Stromal cell of bone marrow (primary cell): ENCODE measurements at regions not wholly inside any gene's neighbourhood (a gene's known extent, or its start where the extent isn't known, plus 50 kb on each side); places are given as distances from the start of the nearest gene placed in this dataset.
"Not testable (repeated sequence)": the region's sequence is repeated elsewhere in the genome, so short reads cannot be mapped to it uniquely, and the experiment has no call there.

Experiments used
- DNase-seq: peaks from one replicate; pipeline ENCODE4 v3.0.0-alpha.2; 2012; ENCODE audit warnings: low read depth

GRCh38 chr20:28562510-28562898 lies 2695.0 kb upstream of the DEFB115 start:
- DNase-seq = peak; percentile 56

- peak; percentile 58 for DNase-seq
These were observed 2694.5 kb upstream of the DEFB115 start for GRCh38 chr20:28562899-28563521.

DNA sequence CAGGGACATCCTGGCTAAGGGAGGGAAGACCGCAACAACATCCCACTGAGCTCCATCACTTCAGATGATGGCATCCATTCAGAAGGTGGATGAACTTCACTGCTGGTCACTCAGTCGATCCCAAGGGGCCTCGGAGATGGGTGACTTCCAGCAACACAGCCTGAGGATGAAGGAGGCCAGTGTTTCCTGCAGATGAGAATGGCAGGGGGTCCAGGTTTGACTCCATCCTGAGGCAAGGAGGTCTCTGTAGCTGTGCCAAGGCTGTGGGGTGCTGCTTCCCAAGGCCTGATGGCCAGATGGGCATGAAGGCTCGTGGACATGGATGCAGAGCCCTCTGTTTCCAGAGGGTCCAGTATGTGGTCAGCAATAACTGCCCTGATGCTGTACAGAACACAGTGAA lies 2693.4 kb upstream of the DEFB115 start:
- DNase-seq = not testable (repeated sequence)

DNA sequence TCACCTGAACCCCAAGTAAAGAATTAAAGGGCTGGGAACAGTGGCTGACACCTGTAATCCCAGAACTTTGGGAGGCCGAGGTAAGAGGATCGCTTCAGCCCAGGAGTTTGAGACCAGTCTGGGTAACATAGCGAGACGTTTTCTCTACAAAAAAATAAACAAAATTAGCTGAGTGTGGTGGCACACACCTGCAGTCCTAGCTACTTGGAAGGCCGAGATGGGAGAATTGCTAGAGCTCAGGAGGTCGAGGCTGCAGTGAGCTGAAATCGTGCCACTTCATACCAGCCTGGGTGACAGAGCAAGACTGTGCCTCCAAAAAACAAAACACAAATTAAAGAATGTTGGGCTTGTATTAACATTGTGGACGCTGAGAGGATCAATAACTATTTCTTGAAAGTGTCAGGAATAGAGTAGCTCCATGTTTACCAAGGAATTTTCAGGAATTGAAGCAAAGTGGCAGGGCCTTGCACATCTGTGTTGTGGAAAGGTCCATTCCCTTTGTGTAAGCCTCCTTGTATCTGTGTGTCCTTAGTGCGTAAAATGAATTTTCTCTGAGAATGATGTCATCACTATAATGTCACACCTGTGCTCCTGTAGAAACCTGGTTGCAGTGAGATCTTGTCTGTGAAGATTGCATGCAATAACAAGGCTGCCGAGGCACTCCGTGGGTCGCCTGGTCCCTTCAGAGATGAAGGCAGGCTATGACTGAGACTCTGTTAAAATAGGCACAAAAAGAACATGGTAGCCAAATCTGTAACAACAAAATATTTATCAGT lies 2692.6 kb upstream of the DEFB115 start:
- DNase-seq = not testable (repeated sequence)

DNA sequence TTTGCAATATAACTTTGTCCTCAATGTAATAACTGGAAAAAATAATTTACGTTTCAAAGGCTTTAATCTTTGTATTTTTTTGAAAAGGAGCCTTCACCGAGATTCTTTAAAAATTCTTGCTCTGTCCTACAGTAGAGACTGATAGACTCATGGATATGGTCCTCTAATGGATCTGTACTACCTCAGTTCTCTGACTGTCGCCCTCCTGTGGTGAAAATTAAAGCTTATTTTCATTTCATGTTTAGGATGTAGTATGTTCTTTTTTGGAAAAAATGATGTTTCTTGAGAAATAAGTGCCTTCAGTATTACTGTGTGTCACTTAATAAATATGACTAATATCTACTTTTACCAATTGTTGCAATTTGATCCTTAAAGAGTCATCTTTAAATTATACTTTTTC lies 2681.5 kb upstream of the DEFB115 start:
- not testable (repeated sequence) for DNase-seq

GRCh38 chr20:28591680-28592079 lies 2665.8 kb upstream of the DEFB115 start:
- not testable (repeated sequence) for DNase-seq

DNA sequence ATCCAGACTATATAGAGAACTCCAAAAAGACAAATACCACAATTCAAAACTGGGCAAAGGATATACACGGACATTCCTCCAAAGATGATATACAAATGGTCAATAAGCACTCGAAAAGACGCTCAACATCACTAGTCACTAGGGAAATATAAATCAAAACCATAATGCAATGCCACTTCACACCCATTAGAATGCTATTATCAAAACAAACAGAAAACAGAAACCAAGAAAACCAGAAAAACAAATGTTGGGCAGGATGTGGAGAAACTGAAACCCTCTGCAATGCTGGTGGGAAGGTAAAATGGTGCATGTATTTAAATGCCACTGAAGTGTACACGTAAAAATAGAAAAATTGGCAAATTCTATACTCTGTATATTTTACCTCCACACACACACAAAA lies 2664.1 kb upstream of the DEFB115 start:
- DNase-seq = not testable (repeated sequence)

GRCh38 chr20:28594476-28594875 lies 2663.0 kb upstream of the DEFB115 start:
- DNase-seq = not testable (repeated sequence)

DNA sequence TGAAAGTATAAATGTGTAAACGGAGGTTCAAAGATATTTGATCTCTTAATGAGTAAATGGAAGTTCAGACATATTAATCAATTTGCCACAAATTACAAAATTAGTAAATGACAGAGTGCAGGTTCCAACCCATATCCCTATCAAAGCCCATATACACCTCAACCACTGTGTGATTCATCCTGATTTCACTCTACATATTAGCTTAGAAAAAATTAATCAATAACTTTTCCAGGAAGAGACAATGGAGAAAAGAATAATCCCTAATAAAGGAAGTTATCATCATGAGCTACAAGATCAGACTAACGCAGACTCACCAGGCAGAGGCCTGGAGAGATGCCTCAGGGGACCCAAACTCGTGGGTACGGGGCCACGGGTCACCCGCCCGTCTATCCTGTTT lies 2655.5 kb upstream of the DEFB115 start:
- DNase-seq = not testable (repeated sequence)

DNA sequence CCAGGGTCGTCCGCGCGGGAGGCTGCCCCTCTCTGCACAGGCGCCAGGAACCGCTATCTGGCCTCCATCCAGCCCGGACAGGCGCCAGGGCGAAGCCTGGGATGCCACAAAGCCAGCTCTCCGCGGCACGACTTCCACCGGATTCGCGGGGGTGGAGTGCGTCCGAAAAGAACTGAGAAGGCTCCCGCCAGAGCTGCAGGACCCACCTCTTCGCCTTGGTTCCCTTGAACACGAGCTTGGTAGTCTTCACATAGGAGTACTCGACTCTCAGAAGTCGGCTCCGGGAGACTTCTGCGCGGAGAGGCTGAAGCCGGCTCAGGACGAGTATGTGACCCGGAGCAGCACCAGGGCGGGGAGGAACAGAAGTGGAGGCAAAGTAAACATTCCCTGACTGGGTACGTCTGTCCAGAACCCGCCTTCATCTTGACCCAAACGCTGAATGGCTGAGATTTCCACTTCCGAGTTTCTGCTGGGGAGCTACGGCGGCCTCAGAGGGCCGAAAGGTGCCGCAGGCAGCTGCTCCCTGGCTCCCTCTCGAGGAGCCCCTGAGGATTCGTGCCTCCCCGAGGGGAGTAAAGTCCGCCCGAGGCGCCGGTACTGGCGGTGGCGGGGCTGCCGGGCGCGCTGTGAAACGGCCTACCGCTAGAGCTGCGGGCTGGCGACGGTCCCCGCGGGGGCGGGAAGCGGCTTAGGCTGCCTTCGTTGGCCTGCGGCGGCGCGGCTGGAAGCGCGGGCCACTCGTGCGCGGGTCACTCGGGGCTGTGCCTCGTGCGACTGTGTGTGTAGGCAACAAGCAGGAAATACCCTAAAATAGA lies 2654.9 kb upstream of the DEFB115 start:
- peak; percentile 84 for DNase-seq

GRCh38 chr20:28603218-28603577 lies 2654.3 kb upstream of the DEFB115 start:
- DNase-seq = not testable (repeated sequence)

- no peak for DNase-seq
These were observed 2641.1 kb upstream of the DEFB115 start for GRCh38 chr20:28616354-28616753.

- DNase-seq = not testable (repeated sequence)
These were observed 2637.4 kb upstream of the DEFB115 start for GRCh38 chr20:28619956-28620651.

DNA sequence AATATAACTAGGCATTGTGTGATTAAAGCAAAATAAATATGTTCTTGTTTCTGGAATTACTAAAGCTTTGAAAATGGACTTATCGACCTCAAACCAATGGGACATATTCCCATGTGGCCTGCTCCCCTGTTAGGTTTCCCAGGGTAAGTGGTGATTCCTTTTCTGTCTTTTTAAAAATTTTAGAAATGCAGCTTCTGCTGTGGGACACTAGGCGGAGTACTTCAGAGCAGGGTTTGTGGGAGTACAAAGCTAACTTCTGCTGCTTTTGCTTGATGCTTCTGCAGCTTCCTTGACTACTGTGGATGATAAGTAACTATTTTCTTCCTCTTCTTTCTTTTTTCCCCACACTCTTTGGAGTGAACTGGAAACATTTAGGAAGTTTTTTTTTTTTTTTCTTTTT lies 2632.4 kb upstream of the DEFB115 start:
- not testable (repeated sequence) for DNase-seq

DNA sequence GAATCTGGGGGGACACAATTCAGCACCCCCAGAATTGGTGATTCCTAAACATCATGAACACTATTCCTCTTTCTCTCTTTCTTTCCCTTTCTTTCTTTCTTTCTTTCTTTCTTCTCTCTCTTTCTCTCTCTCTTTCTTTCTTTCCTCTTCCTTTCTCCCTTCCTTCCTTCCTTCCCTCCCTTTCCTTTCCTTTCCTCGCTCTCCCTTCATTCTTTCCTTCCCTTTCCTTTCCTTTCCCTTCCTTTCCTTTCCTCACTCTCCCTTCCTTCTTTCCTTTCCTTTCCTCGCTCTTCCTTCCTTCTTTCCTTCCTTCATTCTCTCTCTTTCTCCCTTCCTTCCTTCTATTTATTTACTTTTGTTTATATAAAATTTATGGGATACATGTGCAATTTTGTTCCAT lies 2616.6 kb upstream of the DEFB115 start:
- not testable (repeated sequence) for DNase-seq
